HAP-1 (cell line): ENCODE measurements at regions not wholly inside any gene's neighbourhood (a gene's known extent, or its start where the extent isn't known, plus 50 kb on each side); places are given as distances from the start of the nearest gene placed in this dataset.

Experiments
- DNase-seq, 2 experiments: peaks; one replicate each; pipeline ENCODE4 v3.0.0-alpha.2; 2016 to 2020; ENCODE audit warnings: low spot score in 2 of 2
- H3K27me3 ChIP-seq: fragments of 250-450 bp; sonication (Bioruptor Pico); 2 replicates; pipeline ENCODE4 v1.5.1; 2020; ENCODE audit warnings: low read depth, mild to moderate bottlenecking, moderate library complexity
- H3K36me3 ChIP-seq: fragments of 250-450 bp; sonication (Bioruptor Pico); replicated peaks from 2 replicates; pipeline ENCODE4 v1.5.1; 2020; ENCODE audit warnings: mild to moderate bottlenecking
- H3K4me1 ChIP-seq: fragments of 250-450 bp; sonication (Bioruptor Pico); 2 replicates; pipeline ENCODE4 v1.5.1; 2020; ENCODE audit warnings: mild to moderate bottlenecking
- H3K4me3 ChIP-seq: fragments of 250-450 bp; sonication (Bioruptor Pico); 2 replicates; pipeline ENCODE4 v1.5.1; 2020; ENCODE audit warnings: mild to moderate bottlenecking, moderate library complexity
- H3K9me3 ChIP-seq: fragments of 250-450 bp; sonication (Bioruptor Pico); 2 replicates; pipeline ENCODE4 v1.5.1; 2020; ENCODE audit warnings: mild to moderate bottlenecking, moderate library complexity
- in situ Hi-C: fragments of 300-500 bp; cut with MboI; formaldehyde crosslinking; loops from 3 replicates; pipeline ENCODE4 v1.14.3; 2020; ENCODE audit warnings: low sequenced_read_pairs, inconsistent platforms, mixed read lengths

DNA sequence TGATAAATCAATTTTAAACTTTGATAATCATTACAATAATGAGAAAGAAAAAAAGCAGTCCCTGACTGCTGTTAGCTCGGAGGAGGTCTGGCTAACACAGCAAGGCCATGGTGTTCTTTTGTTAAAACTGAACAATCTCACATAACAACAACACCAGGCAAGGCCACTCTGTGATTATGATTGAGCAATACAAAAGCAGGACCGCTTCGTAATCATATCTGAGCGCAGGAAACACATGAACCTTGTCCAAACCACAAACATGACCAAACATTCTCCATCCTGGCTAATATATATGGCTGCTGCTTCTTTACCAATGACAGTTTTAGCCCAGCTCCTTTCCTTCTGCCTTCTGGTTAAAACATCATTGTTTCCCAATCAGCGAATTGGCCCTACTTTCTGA, 76.8 kb upstream of the DDX53 start:
- H3K27me3 ChIP-seq = no peaks in the 10 kb centered on the region
- no peaks in the 10 kb centered on the region for H3K9me3 ChIP-seq
- no peak overlapping the region for H3K4me3 ChIP-seq
- in situ Hi-C loops = no loop called here
- no peak for DNase-seq
- no peaks in the 10 kb centered on the region for H3K4me1 ChIP-seq
- H3K36me3 ChIP-seq = no peaks in the 10 kb centered on the region

DNA sequence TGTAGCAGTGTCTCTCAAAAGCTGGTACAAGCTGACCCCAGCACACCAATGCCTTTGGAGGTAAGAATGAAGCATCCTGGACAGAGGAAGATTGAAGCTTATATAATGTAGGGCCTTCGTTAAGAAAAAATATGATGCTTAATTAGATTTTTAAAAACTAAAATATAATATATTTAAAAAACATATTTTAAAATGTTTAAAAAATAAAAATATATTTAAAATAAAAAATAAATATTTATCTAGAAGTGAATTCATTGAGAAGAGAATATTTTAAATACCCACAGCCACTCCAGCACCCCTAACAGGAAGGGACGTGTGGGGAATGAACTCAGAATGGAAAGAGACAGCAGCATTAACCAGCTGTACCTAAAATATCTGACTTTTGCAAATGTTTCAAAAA, 65.1 kb upstream of the DDX53 start:
- no peak for DNase-seq
- H3K4me1 ChIP-seq = no peaks in the 10 kb centered on the region
- H3K4me3 ChIP-seq = no peak overlapping the region
- H3K9me3 ChIP-seq = no peaks in the 10 kb centered on the region
- H3K27me3 ChIP-seq = peaks cover 5% of the 10 kb centered on the region; the same call in 1 of the 2 replicates
- H3K36me3 ChIP-seq = no peaks in the 10 kb centered on the region
- in situ Hi-C loops = no loop called here

DNA sequence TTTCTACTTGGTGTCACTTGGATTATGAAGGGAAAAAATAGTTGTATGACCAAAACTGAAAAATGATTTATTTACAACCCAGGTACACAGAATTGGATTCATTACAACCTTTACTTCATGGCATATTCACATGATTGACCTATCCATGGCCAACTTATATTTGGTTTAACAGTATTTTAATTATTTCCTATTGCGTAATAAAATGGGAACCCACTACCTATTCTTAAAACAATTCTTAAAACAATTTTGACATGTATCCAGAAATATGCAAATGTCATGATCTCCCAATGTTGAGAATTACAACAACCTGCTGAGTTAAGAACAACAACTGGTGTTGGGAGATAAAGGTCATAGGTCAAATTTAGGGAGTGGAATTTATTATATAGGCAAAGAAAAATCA, 54.8 kb upstream of the DDX53 start:
- no peaks in the 10 kb centered on the region for H3K27me3 ChIP-seq
- no peaks in the 10 kb centered on the region for H3K9me3 ChIP-seq
- no peak overlapping the region for H3K4me3 ChIP-seq
- H3K4me1 ChIP-seq = no peaks in the 10 kb centered on the region
- no peaks in the 10 kb centered on the region for H3K36me3 ChIP-seq
- DNase-seq = no peak
- in situ Hi-C loops = no loop called here
